ENCODE measurements at regions not wholly inside any gene's neighbourhood (a gene's known extent, or its start where the extent isn't known, plus 50 kb on each side); places are given as distances from the start of the nearest gene placed in this dataset.

- Histone ChIP-seq H3K4me2 (ENCODE audit: insufficient read depth, low read length) (no peak overlapping the region), H3K4me1 (replicated peaks in 1 of 2; ENCODE audit: control insufficient read depth in 2 of 2, insufficient read depth in 2 of 2, low read length in 2 of 2) (no peaks in the 10 kb centered on the region), H3K4me3 (no peak overlapping the region), H3K9me3 (replicated peaks; ENCODE audit: control insufficient read depth, insufficient read depth, low read depth, low read length) (no peaks in the 10 kb centered on the region), H3K79me2 (ENCODE audit: control insufficient read depth, insufficient read depth, low read length) (no peaks in the 10 kb centered on the region), H3K36me3 (ENCODE audit: control insufficient read depth, insufficient read depth, low read length) (no peaks in the 10 kb centered on the region), H3K9ac (ENCODE audit: insufficient read depth in 1 of 2, low read depth in 2 of 2, low read length in 2 of 2) (no peak overlapping the region), H2AFZ (ENCODE audit: low read depth, low read length) (no peak overlapping the region), H4K20me1 (replicated peaks; ENCODE audit: control insufficient read depth, insufficient read depth, low read length) (no peaks in the 10 kb centered on the region), H3K9me1 (ENCODE audit: control insufficient read depth, insufficient read depth, low read length) (no peaks in the 10 kb centered on the region), H3K27ac (ENCODE audit: extremely low read depth, low read depth, low read length) (no peak overlapping the region), H3K27me3 (ENCODE audit: control insufficient read depth in 2 of 2, insufficient read depth in 2 of 2, low read length in 2 of 2) (no peaks in the 10 kb centered on the region)
- intact Hi-C loops (cut with micrococcal nuclease) (no loop called here), in situ Hi-C loops (cut with MboI) (no loop called here)
- DNase-seq (ENCODE audit: extremely low read depth in 1 of 4, low spot score in 3 of 4) (no peak), ATAC-seq (no peak), FAIRE-seq (no peak)
- POLR2A ChIA-PET = interaction anchor here (0.9 kb wide), 1 partner anchor 11 kb away, joined by 3 read pairs; no protein-coding TSS in a partner anchor
- CTCF ChIA-PET (ENCODE audit: low intra/inter-chr PET ratio) = no interaction called here
- 0% methylated on average over 1 of the region's 1 CpG for WGBS (ENCODE audit: insufficient coverage, low coverage, missing lambda C conversion rate)
- BruUV-seq (replicated peaks) = no TSS peak
- TF ChIP-seq ZFP36 (IDR thresholded peaks at IDR 0.05; ENCODE audit: low read depth, low read length, partially characterized antibody) = no peak
- TF ChIP-seq NEUROD1 (IDR thresholded peaks at IDR 0.05; ENCODE audit: borderline replicate concordance, low read depth, low read length, partially characterized antibody) = no peak
- TF ChIP-seq, protein P1, sequence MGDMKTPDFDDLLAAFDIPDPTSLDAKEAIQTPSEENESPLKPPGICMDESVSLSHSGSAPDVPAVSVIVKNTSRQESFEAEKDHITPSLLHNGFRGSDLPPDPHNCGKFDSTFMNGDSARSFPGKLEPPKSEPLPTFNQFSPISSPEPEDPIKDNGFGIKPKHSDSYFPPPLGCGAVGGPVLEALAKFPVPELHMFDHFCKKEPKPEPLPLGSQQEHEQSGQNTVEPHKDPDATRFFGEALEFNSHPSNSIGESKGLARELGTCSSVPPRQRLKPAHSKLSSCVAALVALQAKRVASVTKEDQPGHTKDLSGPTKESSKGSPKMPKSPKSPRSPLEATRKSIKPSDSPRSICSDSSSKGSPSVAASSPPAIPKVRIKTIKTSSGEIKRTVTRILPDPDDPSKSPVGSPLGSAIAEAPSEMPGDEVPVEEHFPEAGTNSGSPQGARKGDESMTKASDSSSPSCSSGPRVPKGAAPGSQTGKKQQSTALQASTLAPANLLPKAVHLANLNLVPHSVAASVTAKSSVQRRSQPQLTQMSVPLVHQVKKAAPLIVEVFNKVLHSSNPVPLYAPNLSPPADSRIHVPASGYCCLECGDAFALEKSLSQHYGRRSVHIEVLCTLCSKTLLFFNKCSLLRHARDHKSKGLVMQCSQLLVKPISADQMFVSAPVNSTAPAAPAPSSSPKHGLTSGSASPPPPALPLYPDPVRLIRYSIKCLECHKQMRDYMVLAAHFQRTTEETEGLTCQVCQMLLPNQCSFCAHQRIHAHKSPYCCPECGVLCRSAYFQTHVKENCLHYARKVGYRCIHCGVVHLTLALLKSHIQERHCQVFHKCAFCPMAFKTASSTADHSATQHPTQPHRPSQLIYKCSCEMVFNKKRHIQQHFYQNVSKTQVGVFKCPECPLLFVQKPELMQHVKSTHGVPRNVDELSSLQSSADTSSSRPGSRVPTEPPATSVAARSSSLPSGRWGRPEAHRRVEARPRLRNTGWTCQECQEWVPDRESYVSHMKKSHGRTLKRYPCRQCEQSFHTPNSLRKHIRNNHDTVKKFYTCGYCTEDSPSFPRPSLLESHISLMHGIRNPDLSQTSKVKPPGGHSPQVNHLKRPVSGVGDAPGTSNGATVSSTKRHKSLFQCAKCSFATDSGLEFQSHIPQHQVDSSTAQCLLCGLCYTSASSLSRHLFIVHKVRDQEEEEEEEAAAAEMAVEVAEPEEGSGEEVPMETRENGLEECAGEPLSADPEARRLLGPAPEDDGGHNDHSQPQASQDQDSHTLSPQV (IDR thresholded peaks at IDR 0.05) = no peak
- TF ChIP-seq GABPA (tag; conservative IDR thresholded peaks at IDR 0.05; ENCODE audit: low read depth) = no peak
- TF ChIP-seq, protein P2, sequence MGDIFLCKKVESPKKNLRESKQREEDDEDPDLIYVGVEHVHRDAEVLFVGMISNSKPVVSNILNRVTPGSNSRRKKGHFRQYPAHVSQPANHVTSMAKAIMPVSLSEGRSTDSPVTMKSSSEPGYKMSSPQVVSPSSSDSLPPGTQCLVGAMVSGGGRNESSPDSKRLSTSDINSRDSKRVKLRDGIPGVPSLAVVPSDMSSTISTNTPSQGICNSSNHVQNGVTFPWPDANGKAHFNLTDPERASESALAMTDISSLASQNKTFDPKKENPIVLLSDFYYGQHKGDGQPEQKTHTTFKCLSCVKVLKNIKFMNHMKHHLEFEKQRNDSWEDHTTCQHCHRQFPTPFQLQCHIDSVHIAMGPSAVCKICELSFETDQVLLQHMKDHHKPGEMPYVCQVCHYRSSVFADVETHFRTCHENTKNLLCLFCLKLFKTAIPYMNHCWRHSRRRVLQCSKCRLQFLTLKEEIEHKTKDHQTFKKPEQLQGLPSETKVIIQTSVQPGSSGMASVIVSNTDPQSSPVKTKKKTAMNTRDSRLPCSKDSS (IDR thresholded peaks at IDR 0.05; ENCODE audit: low read depth, partially characterized antibody) = no peak
- TF ChIP-seq, protein P3, sequence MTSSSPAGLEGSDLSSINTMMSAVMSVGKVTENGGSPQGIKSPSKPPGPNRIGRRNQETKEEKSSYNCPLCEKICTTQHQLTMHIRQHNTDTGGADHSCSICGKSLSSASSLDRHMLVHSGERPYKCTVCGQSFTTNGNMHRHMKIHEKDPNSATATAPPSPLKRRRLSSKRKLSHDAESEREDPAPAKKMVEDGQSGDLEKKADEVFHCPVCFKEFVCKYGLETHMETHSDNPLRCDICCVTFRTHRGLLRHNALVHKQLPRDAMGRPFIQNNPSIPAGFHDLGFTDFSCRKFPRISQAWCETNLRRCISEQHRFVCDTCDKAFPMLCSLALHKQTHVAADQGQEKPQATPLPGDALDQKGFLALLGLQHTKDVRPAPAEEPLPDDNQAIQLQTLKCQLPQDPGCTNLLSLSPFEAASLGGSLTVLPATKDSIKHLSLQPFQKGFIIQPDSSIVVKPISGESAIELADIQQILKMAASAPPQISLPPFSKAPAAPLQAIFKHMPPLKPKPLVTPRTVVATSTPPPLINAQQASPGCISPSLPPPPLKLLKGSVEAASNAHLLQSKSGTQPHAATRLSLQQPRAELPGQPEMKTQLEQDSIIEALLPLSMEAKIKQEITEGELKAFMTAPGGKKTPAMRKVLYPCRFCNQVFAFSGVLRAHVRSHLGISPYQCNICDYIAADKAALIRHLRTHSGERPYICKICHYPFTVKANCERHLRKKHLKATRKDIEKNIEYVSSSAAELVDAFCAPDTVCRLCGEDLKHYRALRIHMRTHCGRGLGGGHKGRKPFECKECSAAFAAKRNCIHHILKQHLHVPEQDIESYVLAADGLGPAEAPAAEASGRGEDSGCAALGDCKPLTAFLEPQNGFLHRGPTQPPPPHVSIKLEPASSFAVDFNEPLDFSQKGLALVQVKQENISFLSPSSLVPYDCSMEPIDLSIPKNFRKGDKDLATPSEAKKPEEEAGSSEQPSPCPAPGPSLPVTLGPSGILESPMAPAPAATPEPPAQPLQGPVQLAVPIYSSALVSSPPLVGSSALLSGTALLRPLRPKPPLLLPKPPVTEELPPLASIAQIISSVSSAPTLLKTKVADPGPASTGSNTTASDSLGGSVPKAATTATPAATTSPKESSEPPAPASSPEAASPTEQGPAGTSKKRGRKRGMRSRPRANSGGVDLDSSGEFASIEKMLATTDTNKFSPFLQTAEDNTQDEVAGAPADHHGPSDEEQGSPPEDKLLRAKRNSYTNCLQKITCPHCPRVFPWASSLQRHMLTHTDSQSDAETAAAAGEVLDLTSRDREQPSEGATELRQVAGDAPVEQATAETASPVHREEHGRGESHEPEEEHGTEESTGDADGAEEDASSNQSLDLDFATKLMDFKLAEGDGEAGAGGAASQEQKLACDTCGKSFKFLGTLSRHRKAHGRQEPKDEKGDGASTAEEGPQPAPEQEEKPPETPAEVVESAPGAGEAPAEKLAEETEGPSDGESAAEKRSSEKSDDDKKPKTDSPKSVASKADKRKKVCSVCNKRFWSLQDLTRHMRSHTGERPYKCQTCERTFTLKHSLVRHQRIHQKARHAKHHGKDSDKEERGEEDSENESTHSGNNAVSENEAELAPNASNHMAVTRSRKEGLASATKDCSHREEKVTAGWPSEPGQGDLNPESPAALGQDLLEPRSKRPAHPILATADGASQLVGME (CRISPR knock-in tag; IDR thresholded peaks at IDR 0.05) = no peak
- no peak for TF ChIP-seq BRF1 (IDR thresholded peaks at IDR 0.05; ENCODE audit: borderline replicate concordance, extremely low read depth, insufficient read length)
- no peak for TF ChIP-seq SP1 (CRISPR knock-in tag; IDR thresholded peaks at IDR 0.05)
- TF ChIP-seq E2F3 (CRISPR knock-in tag; IDR thresholded peaks at IDR 0.05) = no peak
Measured at GRCh38 chr4:22970665-22971064, 277.9 kb downstream of the GBA3 start.

All from K562 (cell line).